Activated CD8-positive, alpha-beta memory T cell treated with anti-CD3 and anti-CD28 coated beads, Interleukin-2, amount 10 ng/mL, durations not matched to agents 7 days and 5 days (primary cell): ENCODE measurements at regions not wholly inside any gene's neighbourhood (a gene's known extent, or its start where the extent isn't known, plus 50 kb on each side); places are given as distances from the start of the nearest gene placed in this dataset.

Experiments
- ATAC-seq: fragments of 150-1000 bp; cut with Tn5 transposase; one replicate; pipeline ENCODE4 v1.10.0; 2021; ENCODE audit warnings: moderate library complexity
- CTCF ChIA-PET: fragments of 350-600 bp; sonication (Branson Sonifier 250); formaldehyde crosslinking; loops from one replicate; lab custom pipeline; 2021; ENCODE audit warnings: antibody characterized with exemption; lab: Charles Lee
- DNase-seq: peaks from one replicate; pipeline ENCODE4 v3.0.0-alpha.2; 2020
- H3K27ac Mint-ChIP-seq: one replicate; pipeline ENCODE4 v1.8.0; 2021; ENCODE audit warnings: mild to moderate bottlenecking, mixed read lengths
- H3K27me3 Mint-ChIP-seq: one replicate; pipeline ENCODE4 v1.8.0; 2021; ENCODE audit warnings: mixed read lengths
- H3K36me3 Mint-ChIP-seq: one replicate; pipeline ENCODE4 v1.8.0; 2021; ENCODE audit warnings: mild to moderate bottlenecking, mixed read lengths
- H3K4me1 Mint-ChIP-seq: one replicate; pipeline ENCODE4 v1.8.0; 2021; ENCODE audit warnings: mixed read lengths
- H3K4me3 Mint-ChIP-seq: one replicate; pipeline ENCODE4 v1.8.0; 2021; ENCODE audit warnings: mild to moderate bottlenecking, moderate library complexity, mixed read lengths
- H3K9me3 Mint-ChIP-seq: one replicate; pipeline ENCODE4 v1.8.0; 2022; ENCODE audit warnings: low read depth, mixed read lengths

- ATAC-seq (no peak), DNase-seq (no peak)
- Mint-ChIP-seq H3K4me3 (no peak overlapping the region), H3K36me3 (no peaks in the 10 kb centered on the region), H3K4me1 (no peaks in the 10 kb centered on the region), H3K9me3 (no peaks in the 10 kb centered on the region), H3K27me3 (no peaks in the 10 kb centered on the region), H3K27ac (no peak overlapping the region)
- CTCF ChIA-PET: no interaction called here
Observed at GRCh38 chr22:26974914-26975803, 317.8 kb downstream of the MIAT start.

- no peak for ATAC-seq
- Mint-ChIP-seq H3K27me3 (no peaks in the 10 kb centered on the region), H3K4me3 (no peak overlapping the region), H3K36me3 (no peaks in the 10 kb centered on the region), H3K9me3 (no peaks in the 10 kb centered on the region), H3K4me1 (no peaks in the 10 kb centered on the region), H3K27ac (no peak overlapping the region)
- CTCF ChIA-PET: no interaction called here
- no peak for DNase-seq
Observed at GRCh38 chr22:26975865-26976264, 318.5 kb downstream of the MIAT start.

- Mint-ChIP-seq H3K27me3 (no peaks in the 10 kb centered on the region), H3K9me3 (no peaks in the 10 kb centered on the region), H3K4me3 (no peak overlapping the region), H3K36me3 (no peaks in the 10 kb centered on the region), H3K27ac (no peak overlapping the region), H3K4me1 (no peaks in the 10 kb centered on the region)
- ATAC-seq: no peak
- DNase-seq: no peak
- CTCF ChIA-PET: no interaction called here
Observed at GRCh38 chr22:26977741-26978376, 320.5 kb downstream of the MIAT start.

DNA sequence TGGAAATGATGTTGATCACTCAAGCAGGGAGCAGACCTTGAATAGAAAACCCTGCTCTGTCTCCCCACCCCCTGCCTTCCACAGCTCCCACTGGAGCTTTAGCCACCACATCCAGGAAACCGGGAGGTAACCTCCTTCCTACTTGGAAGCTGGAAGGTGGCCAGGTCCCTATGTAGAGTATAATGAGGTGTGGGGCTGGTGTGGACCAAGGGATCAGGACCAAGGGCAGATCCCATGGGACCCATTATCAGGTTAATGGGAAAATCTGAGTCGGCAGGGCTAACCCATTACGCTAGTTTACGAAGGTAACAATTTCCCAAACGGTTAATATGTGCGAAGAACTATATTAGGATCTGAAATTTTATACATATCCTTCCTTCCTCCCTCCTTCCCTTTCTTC, 321.9 kb downstream of the MIAT start:
- CTCF ChIA-PET: no interaction called here
- no peak overlapping the region for H3K27ac Mint-ChIP-seq
- H3K4me1 Mint-ChIP-seq: no peaks in the 10 kb centered on the region
- DNase-seq: no peak
- no peak overlapping the region for H3K4me3 Mint-ChIP-seq
- no peaks in the 10 kb centered on the region for H3K36me3 Mint-ChIP-seq
- no peaks in the 10 kb centered on the region for H3K27me3 Mint-ChIP-seq
- ATAC-seq: no peak
- no peaks in the 10 kb centered on the region for H3K9me3 Mint-ChIP-seq

- no peaks in the 10 kb centered on the region for H3K27me3 Mint-ChIP-seq
- CTCF ChIA-PET: no interaction called here
- no peaks in the 10 kb centered on the region for H3K36me3 Mint-ChIP-seq
- H3K4me1 Mint-ChIP-seq: no peaks in the 10 kb centered on the region
- no peak overlapping the region for H3K4me3 Mint-ChIP-seq
- no peak overlapping the region for H3K27ac Mint-ChIP-seq
- DNase-seq (no peak), ATAC-seq (no peak)
- H3K9me3 Mint-ChIP-seq: no peaks in the 10 kb centered on the region
Observed at GRCh38 chr22:26981111-26981510, 323.7 kb downstream of the MIAT start.

GRCh38 chr22:26981541-26981940, 324.2 kb downstream of the MIAT start:
- Mint-ChIP-seq H3K4me1 (no peaks in the 10 kb centered on the region), H3K27me3 (no peaks in the 10 kb centered on the region), H3K4me3 (no peak overlapping the region), H3K36me3 (no peaks in the 10 kb centered on the region), H3K27ac (no peak overlapping the region), H3K9me3 (no peaks in the 10 kb centered on the region)
- CTCF ChIA-PET: no interaction called here
- DNase-seq (no peak), ATAC-seq (no peak)

GRCh38 chr22:26983311-26983710, 325.9 kb downstream of the MIAT start:
- Mint-ChIP-seq H3K9me3 (no peaks in the 10 kb centered on the region), H3K27me3 (no peaks in the 10 kb centered on the region), H3K36me3 (no peaks in the 10 kb centered on the region), H3K4me1 (no peaks in the 10 kb centered on the region), H3K4me3 (no peak overlapping the region), H3K27ac (no peak overlapping the region)
- CTCF ChIA-PET: no interaction called here
- DNase-seq: no peak
- no peak for ATAC-seq

DNA sequence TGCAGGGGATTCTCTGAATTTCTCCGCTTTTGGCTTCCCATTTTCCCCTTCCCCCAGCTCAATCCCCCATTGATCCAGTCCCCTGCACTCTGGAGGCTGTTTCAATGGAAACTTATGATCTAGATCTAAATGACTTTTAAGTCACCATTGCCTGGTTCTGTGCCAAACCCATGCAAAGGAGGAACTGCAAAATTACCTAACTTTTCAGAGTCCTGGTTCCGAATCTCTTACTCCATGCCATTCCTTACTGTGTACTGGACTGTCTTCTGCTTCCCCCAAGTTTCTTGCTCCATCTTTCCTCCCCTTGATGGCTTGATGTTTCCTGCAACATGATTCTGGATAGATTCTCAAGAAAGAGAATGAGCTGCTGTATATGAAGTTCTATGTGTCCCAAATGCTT, 327.8 kb downstream of the MIAT start:
- H3K4me1 Mint-ChIP-seq: no peaks in the 10 kb centered on the region
- CTCF ChIA-PET: no interaction called here
- H3K36me3 Mint-ChIP-seq: no peaks in the 10 kb centered on the region
- no peaks in the 10 kb centered on the region for H3K9me3 Mint-ChIP-seq
- H3K4me3 Mint-ChIP-seq: no peak overlapping the region
- no peak overlapping the region for H3K27ac Mint-ChIP-seq
- ATAC-seq (no peak), DNase-seq (no peak)
- H3K27me3 Mint-ChIP-seq: no peaks in the 10 kb centered on the region

DNA sequence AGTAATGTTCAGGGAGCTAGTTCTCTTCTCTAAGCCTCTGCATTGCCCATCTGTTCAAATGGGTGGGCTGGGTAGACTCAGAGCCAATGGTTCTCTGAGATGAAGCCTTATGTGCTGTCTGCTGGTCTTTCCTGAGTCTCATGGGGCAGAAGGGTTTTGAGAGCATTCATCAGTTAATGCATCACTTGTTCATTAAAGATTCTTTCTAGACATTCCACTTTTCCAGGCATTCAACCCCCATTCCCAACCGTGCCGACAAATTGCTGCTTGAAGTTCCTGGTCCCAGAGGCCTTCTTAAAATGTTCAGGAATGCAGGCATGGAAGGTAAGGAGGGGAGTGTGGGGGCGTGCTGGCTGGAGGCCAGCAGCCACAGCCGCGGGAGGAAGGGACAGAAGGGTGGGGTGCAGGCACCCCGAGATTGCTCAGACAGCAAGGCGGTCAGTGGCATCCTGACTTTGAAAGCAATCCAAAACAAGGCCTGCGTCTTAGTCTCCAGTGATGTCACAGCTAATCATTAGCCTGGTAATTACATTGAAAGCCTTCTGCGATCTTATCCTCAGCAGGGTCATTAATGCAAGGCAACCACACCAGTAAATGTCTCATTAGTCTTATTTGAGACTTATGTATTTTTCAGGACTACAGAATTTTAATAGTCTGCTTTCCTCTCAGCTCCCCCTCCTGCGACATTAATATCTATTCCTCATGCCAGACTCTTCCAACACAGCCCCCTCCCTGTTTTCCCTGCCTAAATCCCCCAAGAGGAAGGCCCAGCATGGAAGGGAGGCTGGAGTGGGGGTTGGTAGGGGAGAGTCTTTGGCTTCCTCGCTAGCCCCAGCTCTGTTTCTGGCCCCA, 328.8 kb downstream of the MIAT start:
- no peak overlapping the region for H3K27ac Mint-ChIP-seq
- no peak overlapping the region for H3K4me3 Mint-ChIP-seq
- no peaks in the 10 kb centered on the region for H3K4me1 Mint-ChIP-seq
- CTCF ChIA-PET: no interaction called here
- DNase-seq (no peak), ATAC-seq (no peak)
- no peaks in the 10 kb centered on the region for H3K9me3 Mint-ChIP-seq
- H3K36me3 Mint-ChIP-seq: no peaks in the 10 kb centered on the region
- H3K27me3 Mint-ChIP-seq: no peaks in the 10 kb centered on the region

GRCh38 chr22:26986884-26987283, 329.5 kb downstream of the MIAT start:
- no peak for ATAC-seq
- H3K9me3 Mint-ChIP-seq: no peaks in the 10 kb centered on the region
- H3K27ac Mint-ChIP-seq: no peak overlapping the region
- CTCF ChIA-PET: no interaction called here
- H3K27me3 Mint-ChIP-seq: no peaks in the 10 kb centered on the region
- no peak for DNase-seq
- H3K36me3 Mint-ChIP-seq: no peaks in the 10 kb centered on the region
- no peak overlapping the region for H3K4me3 Mint-ChIP-seq
- no peaks in the 10 kb centered on the region for H3K4me1 Mint-ChIP-seq

GRCh38 chr22:26990503-26991189, 333.3 kb downstream of the MIAT start:
- no peak for ATAC-seq
- Mint-ChIP-seq H3K4me3 (no peak overlapping the region), H3K36me3 (no peaks in the 10 kb centered on the region), H3K27ac (no peak overlapping the region), H3K27me3 (no peaks in the 10 kb centered on the region), H3K9me3 (no peaks in the 10 kb centered on the region), H3K4me1 (no peaks in the 10 kb centered on the region)
- CTCF ChIA-PET: no interaction called here
- DNase-seq: no peak

DNA sequence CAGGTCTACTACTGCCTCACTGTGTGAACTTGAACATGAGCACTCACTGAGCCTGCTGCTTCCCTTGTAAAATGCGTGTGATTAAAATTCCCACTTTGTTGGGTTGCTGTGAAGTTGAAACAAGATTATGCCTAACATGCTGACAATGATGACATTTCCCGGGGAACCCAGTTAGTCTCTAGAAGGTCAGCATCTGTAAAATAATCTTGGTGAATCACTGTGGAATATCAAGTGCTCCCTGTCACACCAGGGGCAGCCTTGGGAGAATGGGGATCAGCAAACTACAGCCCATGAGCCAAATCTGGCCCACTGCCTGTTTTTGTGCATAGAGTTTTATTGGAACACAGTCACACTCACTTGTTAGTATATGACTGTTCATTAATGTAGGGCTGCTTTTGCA, 335.2 kb downstream of the MIAT start:
- no peaks in the 10 kb centered on the region for H3K36me3 Mint-ChIP-seq
- no peaks in the 10 kb centered on the region for H3K27me3 Mint-ChIP-seq
- no peaks in the 10 kb centered on the region for H3K9me3 Mint-ChIP-seq
- no peak overlapping the region for H3K27ac Mint-ChIP-seq
- CTCF ChIA-PET: no interaction called here
- H3K4me1 Mint-ChIP-seq: no peaks in the 10 kb centered on the region
- no peak for ATAC-seq
- no peak for DNase-seq
- H3K4me3 Mint-ChIP-seq: no peak overlapping the region

GRCh38 chr22:26993886-26994285, 336.5 kb downstream of the MIAT start:
- no peak overlapping the region for H3K4me3 Mint-ChIP-seq
- no peaks in the 10 kb centered on the region for H3K9me3 Mint-ChIP-seq
- H3K27me3 Mint-ChIP-seq: no peaks in the 10 kb centered on the region
- H3K27ac Mint-ChIP-seq: no peak overlapping the region
- CTCF ChIA-PET: no interaction called here
- H3K4me1 Mint-ChIP-seq: no peaks in the 10 kb centered on the region
- no peak for DNase-seq
- no peak for ATAC-seq
- no peaks in the 10 kb centered on the region for H3K36me3 Mint-ChIP-seq
